ENCODE measurements at regions not wholly inside any gene's neighbourhood (a gene's known extent, or its start where the extent isn't known, plus 50 kb on each side); places are given as distances from the start of the nearest gene placed in this dataset.
"Not testable (repeated sequence)": the region's sequence is repeated elsewhere in the genome, so short reads cannot be mapped to it uniquely, and the experiment has no call there.

GRCh38 chr14:105601360-105602242 is 75.2 kb downstream of the TMEM121 start:
- DNase-seq = no peak

- DNase-seq = no peak
Observed at GRCh38 chr14:105602243-105602750, 75.9 kb downstream of the TMEM121 start.

DNA sequence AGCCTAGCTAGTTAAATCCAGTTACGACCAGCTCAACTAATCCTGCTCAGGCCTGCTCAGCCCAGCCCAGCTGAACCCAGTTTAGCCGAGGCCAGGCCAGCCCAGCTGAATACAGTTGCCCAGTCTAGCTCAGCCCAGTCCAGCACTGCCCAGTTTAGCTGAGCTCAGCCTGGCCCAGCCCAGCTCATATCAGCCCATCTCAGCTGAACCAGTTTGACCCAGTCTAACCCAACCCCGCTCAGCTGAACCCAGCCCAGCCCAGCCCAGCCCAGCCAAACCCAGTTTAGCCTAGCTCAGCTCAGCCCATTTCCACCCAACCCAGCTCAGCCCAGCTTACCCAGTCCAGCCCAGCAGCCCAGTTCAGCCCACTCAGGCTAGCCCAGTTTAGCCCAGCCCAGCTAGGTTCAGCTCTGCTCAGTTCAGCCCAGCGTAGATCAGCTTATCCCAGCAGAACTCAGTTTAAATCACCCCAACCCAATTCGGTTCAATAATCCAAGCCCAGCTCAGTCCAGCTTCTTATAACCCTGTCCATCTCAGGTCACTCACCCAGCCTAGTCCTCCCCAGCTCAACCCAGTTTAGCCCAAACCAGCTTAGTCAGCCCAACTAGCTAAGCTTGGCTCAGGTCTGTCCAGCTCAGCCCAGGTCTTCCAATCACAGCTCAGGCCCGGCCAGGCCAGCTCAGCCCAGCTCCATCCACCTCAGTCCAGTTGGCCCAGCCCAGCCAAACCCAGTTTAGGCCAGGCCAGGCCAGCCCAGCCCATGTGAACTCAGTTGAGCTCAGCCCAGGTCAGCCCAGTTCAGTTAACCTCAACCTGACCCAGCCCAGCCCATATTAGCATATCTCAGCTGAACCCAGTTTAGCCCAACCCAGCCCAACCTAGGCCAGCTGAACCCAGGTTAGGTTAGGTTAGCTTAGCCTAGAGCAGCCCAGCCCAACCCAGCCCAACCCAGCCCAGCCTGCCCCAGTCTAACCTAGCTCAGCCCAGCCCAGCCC is 76.7 kb downstream of the TMEM121 start:
- no peak for DNase-seq

- not testable (repeated sequence) for DNase-seq
Observed at GRCh38 chr14:105604531-105605463, 78.4 kb downstream of the TMEM121 start.

- no peak for DNase-seq
Observed at GRCh38 chr14:105605464-105606304, 79.3 kb downstream of the TMEM121 start.

- not testable (repeated sequence) for DNase-seq
Observed at GRCh38 chr14:105606305-105606975, 80.1 kb downstream of the TMEM121 start.

GRCh38 chr14:105607025-105607424 is 80.6 kb downstream of the TMEM121 start:
- not testable (repeated sequence) for DNase-seq

GRCh38 chr14:105614987-105615386 is 88.6 kb downstream of the TMEM121 start:
- DNase-seq = not testable (repeated sequence)

- not testable (repeated sequence) for DNase-seq
Observed at GRCh38 chr14:105615986-105616801, 89.8 kb downstream of the TMEM121 start.

GRCh38 chr14:105616802-105617192 is 90.4 kb downstream of the TMEM121 start:
- DNase-seq = no peak

GRCh38 chr14:105617201-105617777 is 90.9 kb downstream of the TMEM121 start:
- DNase-seq = no peak

DNA sequence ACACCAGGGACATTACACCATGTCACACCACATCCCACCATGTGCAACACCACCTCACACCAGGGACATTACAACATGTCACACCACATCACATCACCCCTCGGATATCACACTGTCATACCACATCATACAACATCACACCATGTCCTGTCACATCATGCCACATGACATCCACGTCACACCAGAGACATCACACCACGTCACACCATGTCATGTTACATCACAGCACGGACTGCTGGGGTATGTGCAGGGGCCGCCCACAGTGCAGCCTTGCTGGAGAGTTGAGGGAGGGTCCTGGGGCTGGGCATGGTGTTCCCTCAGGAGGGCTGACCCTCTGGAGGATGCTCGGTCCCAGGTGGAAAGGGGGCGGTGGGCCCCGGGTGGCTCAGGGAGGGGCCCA is 91.4 kb downstream of the TMEM121 start:
- DNase-seq = not testable (repeated sequence)

- DNase-seq = not testable (repeated sequence)
Observed at GRCh38 chr14:105619324-105619723, 92.9 kb downstream of the TMEM121 start.

DNA sequence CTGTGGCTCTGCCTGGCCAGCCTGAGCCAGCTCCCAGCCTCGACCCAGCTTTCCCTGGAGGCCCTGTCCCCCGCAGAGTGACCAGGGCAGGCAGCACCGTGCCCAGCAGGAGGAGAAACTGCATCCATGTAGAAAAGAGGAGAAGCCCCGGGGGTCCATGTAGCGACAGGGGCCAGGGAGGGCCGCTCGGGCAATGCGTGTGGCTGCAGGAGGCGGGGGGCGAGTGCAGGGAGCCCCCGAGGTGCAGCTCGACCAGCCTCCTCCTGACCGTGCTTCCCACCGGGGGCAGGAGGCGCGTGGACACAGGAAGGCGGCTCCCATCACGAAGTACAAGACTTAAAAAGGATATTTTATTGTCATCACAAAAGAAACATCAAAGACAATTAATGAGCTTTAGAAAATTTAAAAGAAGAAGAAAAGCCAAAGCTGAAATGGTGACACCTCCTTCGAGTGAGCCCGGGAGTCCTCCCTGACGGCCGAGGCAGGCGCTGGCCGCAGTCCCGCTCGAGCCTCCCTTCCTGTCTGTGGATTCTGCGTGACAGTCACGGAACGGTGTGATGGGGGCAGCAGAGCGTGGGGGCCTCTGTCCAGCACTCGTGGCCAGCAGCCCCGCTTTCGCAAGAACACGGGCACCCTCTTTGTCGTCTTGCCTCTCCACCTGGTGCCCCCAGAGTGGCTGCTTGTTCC is 93.9 kb downstream of the TMEM121 start:
- DNase-seq = not testable (repeated sequence)

GRCh38 chr14:105620865-105621471 is 94.6 kb downstream of the TMEM121 start:
- DNase-seq = not testable (repeated sequence)

DNA sequence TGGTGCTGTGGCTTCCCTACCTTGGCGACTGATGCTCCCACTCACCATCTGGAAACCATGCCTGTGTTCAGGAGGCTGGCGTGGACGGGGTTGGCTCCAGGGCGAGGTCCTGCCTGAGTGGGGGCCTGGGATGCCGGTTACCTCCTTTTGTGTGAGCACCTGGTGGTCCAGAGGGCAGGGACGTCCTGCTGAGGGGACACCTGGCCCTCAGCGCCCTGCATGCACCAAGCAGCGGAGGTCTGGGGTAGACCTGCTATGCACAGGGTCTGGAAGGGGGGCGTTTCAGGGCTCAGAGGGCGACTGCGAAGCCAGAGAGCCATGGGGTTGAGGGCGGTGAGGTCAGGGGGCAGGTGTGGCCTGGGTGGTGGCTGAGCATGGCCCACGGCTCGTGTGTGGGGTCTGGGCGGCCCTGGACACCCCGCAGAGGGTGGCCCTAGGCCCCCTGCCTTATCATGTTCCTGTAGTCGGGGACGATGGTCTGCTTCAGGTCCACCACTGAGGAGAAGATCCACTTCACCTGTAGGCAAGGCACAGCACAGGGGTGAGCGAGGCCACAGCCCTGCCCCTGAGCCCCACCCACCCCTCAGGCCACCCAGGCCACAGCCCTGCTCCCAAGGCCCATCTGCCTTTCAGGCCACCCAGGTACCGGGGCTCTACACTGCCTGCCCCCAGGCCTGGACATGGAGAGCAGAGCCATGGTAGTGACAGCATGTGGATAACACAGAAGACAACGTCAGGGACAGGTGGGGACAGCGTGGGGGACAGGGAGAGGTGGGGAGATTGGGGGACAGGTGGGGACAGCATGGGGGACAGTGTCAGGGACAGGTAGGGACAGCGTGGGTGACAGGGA is 95.3 kb downstream of the TMEM121 start:
- not testable (repeated sequence) for DNase-seq

All from left hindlimb (tissue), 1 donor.